ENCODE measurements at regions not wholly inside any gene's neighbourhood (a gene's known extent, or its start where the extent isn't known, plus 50 kb on each side); places are given as distances from the start of the nearest gene placed in this dataset.

- DNase-seq, result no peak
These were observed 71.6 kb upstream of the GAREM1 start for GRCh38 chr18:32542221-32542798.

GRCh38 chr18:32530947-32531651 lies 60.4 kb upstream of the GAREM1 start:
- no peak for DNase-seq

GRCh38 chr18:32529722-32530420 lies 59.2 kb upstream of the GAREM1 start:
- DNase-seq, result no peak

GRCh38 chr18:32520771-32521170 lies 50.1 kb upstream of the GAREM1 start:
- DNase-seq, result no peak

Measured in amniotic stem cell (primary cell).